Esophagus (tissue), 2 donors: ENCODE measurements at regions not wholly inside any gene's neighbourhood (a gene's known extent, or its start where the extent isn't known, plus 50 kb on each side); places are given as distances from the start of the nearest gene placed in this dataset.

ENCODE experiments used
- H3K27ac ChIP-seq, 2 donors: one replicate each; pipeline ENCODE4 v1.5.1; 2013; ENCODE audit warnings: low read depth in 2 of 2, mild to moderate bottlenecking in 2 of 2, inconsistent platforms in 1 of 2, low read length in 1 of 2, moderate library complexity in 1 of 2
- H3K27me3 ChIP-seq, 2 donors: one replicate each; pipeline ENCODE4 v1.6.1; 2013; ENCODE audit warnings: low read length in 2 of 2, control low read depth in 1 of 2, mild to moderate bottlenecking in 1 of 2; ENCODE audit not compliant: insufficient read depth in 2 of 2, control insufficient read depth in 1 of 2
- H3K36me3 ChIP-seq, 2 donors: one replicate each; pipeline ENCODE4 v1.6.1; 2013; ENCODE audit warnings: low read length in 1 of 2; ENCODE audit not compliant: control insufficient read depth in 2 of 2, insufficient read depth in 2 of 2
- H3K4me1 ChIP-seq, 2 donors: one replicate each; pipeline ENCODE4 v1.6.1; 2013; ENCODE audit warnings: low read length in 1 of 2; ENCODE audit not compliant: control insufficient read depth in 2 of 2, insufficient read depth in 2 of 2
- H3K4me3 ChIP-seq, 2 donors: one replicate each; pipeline ENCODE4 v1.5.1; 2013; ENCODE audit warnings: low read length in 2 of 2, mild to moderate bottlenecking in 2 of 2, low read depth in 1 of 2, moderate library complexity in 1 of 2
- H3K9me3 ChIP-seq, 2 donors: one replicate each; pipeline ENCODE4 v1.6.1; 2013; ENCODE audit warnings: mild to moderate bottlenecking in 2 of 2, low read depth in 1 of 2, low read length in 1 of 2, moderate library complexity in 1 of 2; ENCODE audit not compliant: control insufficient read depth in 2 of 2, insufficient read depth in 1 of 2
- WGBS, 2 donors: extraction: QIAGEN DNeasy Blood & Tissue Kit; methylation state at CpG; one replicate each; pipeline ENCODE4 v1.1.7; 2013; 5-methylcytosine and 5-hydroxymethylcytosine counted together
- donor health status: healthy with polysubstance abuse.
- donor health status: Bipolar disorder and iron deficiency.

GRCh38 chr9:16928179-16928945 is 57.9 kb upstream of the BNC2 start:
- Histone ChIP-seq H3K9me3 (no peaks in the 10 kb centered on the region), H3K4me1 (peaks cover 0 to 2% of the 10 kb centered on the region in 2 donors), H3K27ac (no peak overlapping the region), H3K4me3 (no peak overlapping the region), H3K36me3 (no peaks in the 10 kb centered on the region), H3K27me3 (no peaks in the 10 kb centered on the region)
- 82 to 83% methylated on average over 5 of the region's 5 CpGs for WGBS, 2 donors

DNA sequence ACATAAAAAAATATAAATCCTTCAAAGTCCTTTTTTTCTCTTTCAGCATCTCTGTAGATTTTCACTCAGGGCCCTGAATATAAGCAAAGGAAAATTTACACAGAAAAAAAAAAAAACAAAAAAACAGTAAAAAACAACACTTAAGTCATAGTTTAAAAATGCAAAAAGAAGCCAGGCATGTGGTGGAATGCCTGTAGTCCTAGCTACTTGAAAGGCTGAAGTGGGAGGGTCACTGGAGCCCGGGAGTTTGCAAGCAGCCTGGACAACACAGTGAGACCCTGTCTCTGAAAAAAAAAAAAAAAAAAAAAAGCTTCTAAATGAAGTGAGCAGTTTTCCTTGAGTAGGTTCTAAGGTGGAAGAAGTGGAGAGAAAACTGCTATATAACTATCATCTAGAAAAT is 55.0 kb upstream of the BNC2 start:
- H3K4me3 ChIP-seq = no peak overlapping the region
- H3K27me3 ChIP-seq = no peaks in the 10 kb centered on the region
- H3K27ac ChIP-seq = no peak overlapping the region
- H3K4me1 ChIP-seq = peaks cover 0 to 2% of the 10 kb centered on the region in 2 donors
- no peaks in the 10 kb centered on the region for H3K9me3 ChIP-seq
- 67 to 88% methylated on average over 1 of the region's 1 CpG for WGBS, 2 donors
- no peaks in the 10 kb centered on the region for H3K36me3 ChIP-seq

GRCh38 chr9:16924311-16924915 is 53.9 kb upstream of the BNC2 start:
- Histone ChIP-seq H3K27ac (no peak overlapping the region), H3K9me3 (no peaks in the 10 kb centered on the region), H3K36me3 (no peaks in the 10 kb centered on the region), H3K27me3 (no peaks in the 10 kb centered on the region), H3K4me1 (peaks cover 0 to 2% of the 10 kb centered on the region in 2 donors), H3K4me3 (no peak overlapping the region)
- WGBS, 2 donors = 96 to 97% methylated on average over 32 of the region's 32 CpGs

GRCh38 chr9:16921855-16922254 is 51.4 kb upstream of the BNC2 start:
- H3K4me1 ChIP-seq = peaks cover 0 to 2% of the 10 kb centered on the region in 2 donors
- no peaks in the 10 kb centered on the region for H3K9me3 ChIP-seq
- no peak overlapping the region for H3K27ac ChIP-seq
- 59 to 61% methylated on average over 3 of the region's 3 CpGs for WGBS, 2 donors
- no peaks in the 10 kb centered on the region for H3K36me3 ChIP-seq
- no peaks in the 10 kb centered on the region for H3K27me3 ChIP-seq
- no peak overlapping the region for H3K4me3 ChIP-seq
